ENCODE measurements at regions not wholly inside any gene's neighbourhood (a gene's known extent, or its start where the extent isn't known, plus 50 kb on each side); places are given as distances from the start of the nearest gene placed in this dataset.

DNA sequence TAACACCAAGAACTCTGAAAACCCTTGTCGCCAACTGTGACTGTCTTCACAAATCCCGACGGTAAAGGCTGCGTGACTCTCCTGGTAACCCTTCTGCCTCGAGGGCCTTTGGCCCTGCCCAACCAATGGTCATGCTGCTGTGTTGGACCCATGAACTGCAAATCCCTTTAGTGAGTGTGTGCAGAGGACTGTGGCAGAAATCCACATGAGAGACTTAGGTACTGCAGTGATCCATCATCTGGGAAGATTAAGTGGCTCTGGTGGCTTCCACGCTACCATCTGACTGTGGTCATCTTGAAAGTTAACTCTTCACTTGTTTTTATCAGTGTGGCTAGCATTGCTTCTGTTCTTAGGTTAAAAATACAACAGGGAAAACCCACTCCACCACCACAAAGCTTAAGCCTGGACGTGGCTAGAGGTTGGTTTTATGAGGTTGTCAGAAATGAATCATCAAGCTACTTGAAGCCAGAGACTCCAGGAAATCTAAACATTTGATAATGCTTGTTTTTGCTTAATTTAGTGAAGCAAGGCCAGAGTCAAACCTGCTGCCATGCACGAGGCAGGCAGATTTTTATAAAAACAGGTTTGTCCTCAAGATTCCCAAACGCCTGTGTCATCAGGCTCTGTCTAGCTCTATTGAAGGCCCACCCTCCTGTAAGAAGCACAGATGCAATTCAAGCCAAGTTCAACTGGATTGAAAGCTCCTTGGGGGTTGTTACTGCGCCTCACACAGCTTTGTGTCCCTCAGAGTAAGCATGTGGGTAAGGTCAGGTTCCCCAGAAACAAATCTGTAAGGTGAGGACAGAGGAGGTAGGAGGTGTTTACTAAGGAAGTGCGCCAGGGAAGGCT is 52.7 kb upstream of the ERCC6L2 start:
- no peak overlapping the region for H3K4me3 ChIP-seq (ENCODE audit: low read length)
- H3K9me3 ChIP-seq (ENCODE audit: control insufficient read depth, low read length) = no peaks in the 10 kb centered on the region
- H3K4me1 ChIP-seq (ENCODE audit: control insufficient read depth, insufficient read depth, low read length) = peaks cover 13% of the 10 kb centered on the region
- DNase-seq (ENCODE audit: low read depth) = peak; percentile 74
- H3K27me3 ChIP-seq (replicated peaks; ENCODE audit: control insufficient read depth, insufficient read depth, low read length) = no peaks in the 10 kb centered on the region
- H3K9ac ChIP-seq (ENCODE audit: low read length) = no peak overlapping the region
- no peaks in the 10 kb centered on the region for H3K36me3 ChIP-seq (ENCODE audit: control insufficient read depth, insufficient read depth, low read length, severe bottlenecking)

DNA sequence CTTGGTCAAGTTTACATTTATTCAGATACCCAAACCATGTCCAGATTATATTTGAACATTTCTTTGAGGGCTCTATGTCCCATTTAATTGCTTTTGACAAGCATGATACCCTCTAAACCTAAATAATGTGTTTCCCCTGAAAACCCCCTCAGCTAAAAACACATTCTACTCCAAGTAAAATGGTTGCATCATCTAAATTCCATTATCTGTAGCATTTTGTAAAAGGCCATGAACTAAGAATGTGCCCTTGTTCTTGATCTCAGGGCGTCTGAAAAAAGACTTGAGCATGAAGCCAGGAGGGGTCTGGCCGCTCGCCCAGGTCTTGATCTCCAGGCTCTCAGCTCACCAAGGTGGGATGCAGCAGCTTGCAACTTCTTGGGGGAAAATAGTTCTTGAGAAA is 53.5 kb upstream of the ERCC6L2 start:
- H3K36me3 ChIP-seq (ENCODE audit: control insufficient read depth, insufficient read depth, low read length, severe bottlenecking) = no peaks in the 10 kb centered on the region
- no peaks in the 10 kb centered on the region for H3K27me3 ChIP-seq (replicated peaks; ENCODE audit: control insufficient read depth, insufficient read depth, low read length)
- DNase-seq (ENCODE audit: low read depth) = peak; percentile 45
- peaks cover 13% of the 10 kb centered on the region for H3K4me1 ChIP-seq (ENCODE audit: control insufficient read depth, insufficient read depth, low read length)
- no peak overlapping the region for H3K9ac ChIP-seq (ENCODE audit: low read length)
- no peaks in the 10 kb centered on the region for H3K9me3 ChIP-seq (ENCODE audit: control insufficient read depth, low read length)
- H3K4me3 ChIP-seq (ENCODE audit: low read length) = no peak overlapping the region

GRCh38 chr9:95820074-95820473 is 55.4 kb upstream of the ERCC6L2 start:
- no peak for DNase-seq (ENCODE audit: low read depth)

DNA sequence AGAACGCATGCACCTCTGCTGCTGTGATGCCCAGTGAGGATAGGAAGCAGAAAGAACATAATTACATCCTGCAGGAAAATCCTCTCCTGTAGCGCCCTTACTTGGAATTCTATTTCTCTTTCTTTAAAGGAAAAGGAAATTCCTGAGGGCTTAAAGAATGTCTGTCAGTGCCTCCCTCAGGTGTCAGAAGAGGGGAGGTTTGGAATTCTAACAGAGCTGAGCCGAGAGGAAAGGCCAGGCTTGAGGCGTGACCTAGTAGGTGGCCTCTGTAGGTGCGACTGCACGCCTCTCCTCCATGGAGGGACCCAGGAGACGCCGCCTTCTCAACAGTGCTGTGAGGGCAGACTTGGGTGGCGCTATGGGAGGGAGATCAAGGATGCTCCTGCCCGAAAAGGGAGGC is 55.9 kb upstream of the ERCC6L2 start:
- no peaks in the 10 kb centered on the region for H3K9me3 ChIP-seq (ENCODE audit: control insufficient read depth, low read length)
- no peaks in the 10 kb centered on the region for H3K27me3 ChIP-seq (replicated peaks; ENCODE audit: control insufficient read depth, insufficient read depth, low read length)
- no peak overlapping the region for H3K9ac ChIP-seq (ENCODE audit: low read length)
- no peak overlapping the region for H3K4me3 ChIP-seq (ENCODE audit: low read length)
- H3K4me1 ChIP-seq (ENCODE audit: control insufficient read depth, insufficient read depth, low read length) = peaks cover 13% of the 10 kb centered on the region
- no peaks in the 10 kb centered on the region for H3K36me3 ChIP-seq (ENCODE audit: control insufficient read depth, insufficient read depth, low read length, severe bottlenecking)
- no peak for DNase-seq (ENCODE audit: low read depth)

More at GRCh38 chr9:95820074-95820473, 55.4 kb upstream of the ERCC6L2 start:
- Histone ChIP-seq H3K27me3 (replicated peaks; ENCODE audit: control insufficient read depth, insufficient read depth, low read length) (no peaks in the 10 kb centered on the region), H3K4me3 (ENCODE audit: low read length) (no peak overlapping the region), H3K4me1 (ENCODE audit: control insufficient read depth, insufficient read depth, low read length) (peaks cover 13% of the 10 kb centered on the region), H3K9me3 (ENCODE audit: control insufficient read depth, low read length) (no peaks in the 10 kb centered on the region), H3K36me3 (ENCODE audit: control insufficient read depth, insufficient read depth, low read length, severe bottlenecking) (no peaks in the 10 kb centered on the region), H3K9ac (ENCODE audit: low read length) (no peak overlapping the region)

GRCh38 chr9:95817205-95817604 is 58.3 kb upstream of the ERCC6L2 start:
- Histone ChIP-seq H3K4me3 (ENCODE audit: low read length) (no peak overlapping the region), H3K9me3 (ENCODE audit: control insufficient read depth, low read length) (no peaks in the 10 kb centered on the region), H3K4me1 (ENCODE audit: control insufficient read depth, insufficient read depth, low read length) (peaks cover 3% of the 10 kb centered on the region), H3K27me3 (replicated peaks; ENCODE audit: control insufficient read depth, insufficient read depth, low read length) (no peaks in the 10 kb centered on the region), H3K9ac (ENCODE audit: low read length) (no peak overlapping the region), H3K36me3 (ENCODE audit: control insufficient read depth, insufficient read depth, low read length, severe bottlenecking) (no peaks in the 10 kb centered on the region)
- no peak for DNase-seq (ENCODE audit: low read depth)

DNA sequence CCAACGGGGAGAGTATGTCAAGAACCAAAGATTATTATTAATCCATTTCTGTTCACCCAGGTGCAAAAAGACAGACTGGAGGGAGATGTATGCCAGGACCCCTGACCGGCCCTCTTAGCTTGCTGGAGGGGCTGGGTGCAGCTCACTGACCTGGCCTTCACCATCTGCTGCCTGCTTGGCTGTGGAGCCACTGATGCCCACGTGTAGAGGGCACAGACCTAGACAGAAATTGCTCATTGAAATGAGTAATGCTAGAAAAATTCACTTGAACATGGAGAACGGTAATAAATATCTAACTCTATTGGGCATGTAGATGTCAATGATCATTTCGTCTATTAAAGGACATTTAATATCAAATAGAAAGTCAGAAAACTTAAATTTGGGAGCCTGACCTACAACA is 58.8 kb upstream of the ERCC6L2 start:
- Histone ChIP-seq H3K4me3 (ENCODE audit: low read length) (no peak overlapping the region), H3K27me3 (replicated peaks; ENCODE audit: control insufficient read depth, insufficient read depth, low read length) (no peaks in the 10 kb centered on the region), H3K9me3 (ENCODE audit: control insufficient read depth, low read length) (no peaks in the 10 kb centered on the region), H3K4me1 (ENCODE audit: control insufficient read depth, insufficient read depth, low read length) (no peaks in the 10 kb centered on the region), H3K36me3 (ENCODE audit: control insufficient read depth, insufficient read depth, low read length, severe bottlenecking) (no peaks in the 10 kb centered on the region), H3K9ac (ENCODE audit: low read length) (no peak overlapping the region)
- no peak for DNase-seq (ENCODE audit: low read depth)

GRCh38 chr9:95815961-95816360 is 59.5 kb upstream of the ERCC6L2 start:
- H3K27me3 ChIP-seq (replicated peaks; ENCODE audit: control insufficient read depth, insufficient read depth, low read length) = no peaks in the 10 kb centered on the region
- H3K9ac ChIP-seq (ENCODE audit: low read length) = no peak overlapping the region
- no peak overlapping the region for H3K4me3 ChIP-seq (ENCODE audit: low read length)
- H3K36me3 ChIP-seq (ENCODE audit: control insufficient read depth, insufficient read depth, low read length, severe bottlenecking) = no peaks in the 10 kb centered on the region
- H3K4me1 ChIP-seq (ENCODE audit: control insufficient read depth, insufficient read depth, low read length) = no peaks in the 10 kb centered on the region
- no peaks in the 10 kb centered on the region for H3K9me3 ChIP-seq (ENCODE audit: control insufficient read depth, low read length)
- DNase-seq (ENCODE audit: low read depth) = no peak

DNA sequence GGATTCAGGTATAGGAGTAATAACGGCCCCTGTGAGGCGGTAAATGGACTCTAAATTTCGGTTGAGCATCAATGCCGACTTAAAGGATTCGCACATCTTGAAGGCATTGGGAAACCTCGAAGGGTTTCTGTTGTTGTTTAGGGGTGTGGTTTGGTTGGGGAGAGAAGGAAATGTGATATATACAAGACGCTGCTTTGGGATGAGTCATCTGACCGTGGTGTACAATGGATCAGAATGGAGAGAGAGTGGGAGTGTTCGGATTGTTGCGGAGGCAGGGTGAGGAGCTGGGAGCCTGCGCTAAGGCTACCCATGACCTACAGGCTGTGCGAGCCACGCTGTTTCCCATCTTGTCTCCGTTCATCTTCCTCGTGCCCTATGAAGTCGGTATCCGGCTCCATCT is 60.4 kb upstream of the ERCC6L2 start:
- Histone ChIP-seq H3K36me3 (ENCODE audit: control insufficient read depth, insufficient read depth, low read length, severe bottlenecking) (no peaks in the 10 kb centered on the region), H3K4me3 (ENCODE audit: low read length) (no peak overlapping the region), H3K27me3 (replicated peaks; ENCODE audit: control insufficient read depth, insufficient read depth, low read length) (no peaks in the 10 kb centered on the region), H3K9me3 (ENCODE audit: control insufficient read depth, low read length) (no peaks in the 10 kb centered on the region), H3K9ac (ENCODE audit: low read length) (no peak overlapping the region), H3K4me1 (ENCODE audit: control insufficient read depth, insufficient read depth, low read length) (no peaks in the 10 kb centered on the region)
- DNase-seq (ENCODE audit: low read depth) = no peak

DNA sequence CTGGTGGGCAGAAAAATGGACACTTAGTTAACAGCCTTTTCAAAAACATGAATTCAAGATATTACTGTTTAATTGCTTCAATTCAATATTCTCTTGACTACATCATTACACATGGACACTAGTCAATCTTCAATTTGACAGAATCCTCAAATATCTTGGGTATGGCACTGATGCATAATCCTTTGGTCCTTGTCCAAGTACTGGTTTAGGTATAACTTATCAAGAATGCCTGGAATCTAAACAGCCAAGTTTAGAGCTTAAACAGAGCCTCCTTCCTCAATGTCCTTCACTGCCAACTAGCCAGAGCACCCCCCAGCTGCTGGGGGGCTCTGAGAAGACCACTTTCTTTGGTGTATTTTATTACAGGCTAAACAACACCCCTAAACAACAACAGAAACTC is 61.6 kb upstream of the ERCC6L2 start:
- no peaks in the 10 kb centered on the region for H3K4me1 ChIP-seq (ENCODE audit: control insufficient read depth, insufficient read depth, low read length)
- H3K9me3 ChIP-seq (ENCODE audit: control insufficient read depth, low read length) = no peaks in the 10 kb centered on the region
- no peak for DNase-seq (ENCODE audit: low read depth)
- H3K27me3 ChIP-seq (replicated peaks; ENCODE audit: control insufficient read depth, insufficient read depth, low read length) = no peaks in the 10 kb centered on the region
- H3K36me3 ChIP-seq (ENCODE audit: control insufficient read depth, insufficient read depth, low read length, severe bottlenecking) = no peaks in the 10 kb centered on the region
- no peak overlapping the region for H3K9ac ChIP-seq (ENCODE audit: low read length)
- no peak overlapping the region for H3K4me3 ChIP-seq (ENCODE audit: low read length)

GRCh38 chr9:95810814-95811213 is 64.7 kb upstream of the ERCC6L2 start:
- H3K9ac ChIP-seq (ENCODE audit: low read length) = no peak overlapping the region

GRCh38 chr9:95810133-95810532 is 65.4 kb upstream of the ERCC6L2 start:
- H3K9me3 ChIP-seq (ENCODE audit: control insufficient read depth, low read length) = no peaks in the 10 kb centered on the region
- H3K4me3 ChIP-seq (ENCODE audit: low read length) = no peak overlapping the region
- no peaks in the 10 kb centered on the region for H3K36me3 ChIP-seq (ENCODE audit: control insufficient read depth, insufficient read depth, low read length, severe bottlenecking)
- peaks cover 4% of the 10 kb centered on the region for H3K4me1 ChIP-seq (ENCODE audit: control insufficient read depth, insufficient read depth, low read length)
- no peak overlapping the region for H3K9ac ChIP-seq (ENCODE audit: low read length)
- no peaks in the 10 kb centered on the region for H3K27me3 ChIP-seq (replicated peaks; ENCODE audit: control insufficient read depth, insufficient read depth, low read length)
- no peak for DNase-seq (ENCODE audit: low read depth)

More at GRCh38 chr9:95810814-95811213, 64.7 kb upstream of the ERCC6L2 start:
- Histone ChIP-seq H3K4me3 (ENCODE audit: low read length) (no peak overlapping the region), H3K9me3 (ENCODE audit: control insufficient read depth, low read length) (no peaks in the 10 kb centered on the region), H3K36me3 (ENCODE audit: control insufficient read depth, insufficient read depth, low read length, severe bottlenecking) (no peaks in the 10 kb centered on the region), H3K4me1 (ENCODE audit: control insufficient read depth, insufficient read depth, low read length) (peaks cover 4% of the 10 kb centered on the region), H3K27me3 (replicated peaks; ENCODE audit: control insufficient read depth, insufficient read depth, low read length) (no peaks in the 10 kb centered on the region)
- DNase-seq (ENCODE audit: low read depth) = no peak

- Histone ChIP-seq H3K27me3 (replicated peaks; ENCODE audit: control insufficient read depth, insufficient read depth, low read length) (no peaks in the 10 kb centered on the region), H3K9me3 (ENCODE audit: control insufficient read depth, low read length) (no peaks in the 10 kb centered on the region), H3K36me3 (ENCODE audit: control insufficient read depth, insufficient read depth, low read length, severe bottlenecking) (no peaks in the 10 kb centered on the region), H3K9ac (ENCODE audit: low read length) (no peak overlapping the region), H3K4me3 (ENCODE audit: low read length) (no peak overlapping the region), H3K4me1 (ENCODE audit: control insufficient read depth, insufficient read depth, low read length) (peaks cover 4% of the 10 kb centered on the region)
- DNase-seq (ENCODE audit: low read depth) = no peak
These were observed 65.8 kb upstream of the ERCC6L2 start for GRCh38 chr9:95809686-95810085.
